Vagina (tissue), 2 donors: ENCODE measurements at regions not wholly inside any gene's neighbourhood (a gene's known extent, or its start where the extent isn't known, plus 50 kb on each side); places are given as distances from the start of the nearest gene placed in this dataset.

ENCODE experiments used
- DNase-seq, 2 donors: peaks; one replicate each; pipeline ENCODE4 v3.0.0-alpha.2; 2017; ENCODE audit errors: extremely low spot score in 2 of 2
- H3K27ac ChIP-seq: fragments of 200-600 bp; sonication (generic); one replicate; pipeline ENCODE4 v1.5.1; 2019
- H3K27me3 ChIP-seq: fragments of 200-600 bp; sonication (generic); one replicate; pipeline ENCODE4 v1.5.1; 2019
- H3K36me3 ChIP-seq, 2 donors: fragments of 200-600 bp; sonication (generic); one replicate each; pipeline ENCODE4 v1.5.1; 2017 to 2019
- H3K4me1 ChIP-seq: fragments of 200-600 bp; sonication (generic); one replicate; pipeline ENCODE4 v1.5.1; 2019
- H3K4me3 ChIP-seq, 2 donors: fragments of 200-600 bp; sonication (generic); 1 replicate in 1 of 2; 2 replicates in 1 of 2; pipeline ENCODE4 v1.5.1; 2016 to 2019
- H3K9me3 ChIP-seq: fragments of 200-600 bp; sonication (generic); one replicate; pipeline ENCODE4 v1.5.1; 2019
- CTCF ChIP-seq, 3 experiments: fragments of 450-650 bp in 2 of 3; fragments of 200-600 bp in 1 of 3; sonication (generic) in 1 of 3; IDR thresholded peaks; one replicate each; pipeline ENCODE4 v1.5.1; 2017 to 2019; ENCODE audit warnings: antibody characterized with exemption in 3 of 3, mild to moderate bottlenecking in 2 of 3, moderate library complexity in 2 of 3
- POLR2A ChIP-seq, 2 donors: fragments of 450-650 bp; IDR thresholded peaks; one replicate each; pipeline ENCODE4 v1.6.1; 2017; ENCODE audit warnings: antibody characterized with exemption in 2 of 2, mild to moderate bottlenecking in 2 of 2, moderate library complexity in 2 of 2
- POLR2AphosphoS5 ChIP-seq, 2 donors: sonication (generic); formaldehyde crosslinking; IDR thresholded peaks; one replicate each; pipeline ENCODE4 v1.9.0; 2017; ENCODE audit warnings: antibody characterized with exemption in 2 of 2, mild to moderate bottlenecking in 2 of 2, low read depth in 1 of 2; ENCODE audit not compliant: insufficient read depth in 1 of 2
- intact Hi-C: fragments of 100-400 bp; cut with DNase I; formaldehyde crosslinking; loops from one replicate; pipeline ENCODE4 v1.15.1; 2023

- Histone ChIP-seq H3K27me3 (no peaks in the 10 kb centered on the region), H3K4me3 (no peak overlapping the region), H3K9me3 (no peaks in the 10 kb centered on the region), H3K4me1 (no peaks in the 10 kb centered on the region), H3K27ac (no peak overlapping the region), H3K36me3 (no peaks in the 10 kb centered on the region)
- intact Hi-C loops, result no loop called here
- no peak for TF ChIP-seq POLR2AphosphoS5 (IDR thresholded peaks at IDR 0.05; ENCODE audit: insufficient read depth in 1 of 2, low read depth in 1 of 2)
- no peak for TF ChIP-seq CTCF (IDR thresholded peaks at IDR 0.05)
- TF ChIP-seq POLR2A (IDR thresholded peaks at IDR 0.05), result no peak
- no peak for DNase-seq
Observed at GRCh38 chr3:110485389-110485788, 586.2 kb upstream of the NECTIN3 start.

- H3K4me1 ChIP-seq, result no peaks in the 10 kb centered on the region
- H3K36me3 ChIP-seq, result no peaks in the 10 kb centered on the region
- no peak for DNase-seq
- no peaks in the 10 kb centered on the region for H3K9me3 ChIP-seq
- TF ChIP-seq POLR2AphosphoS5 (IDR thresholded peaks at IDR 0.05; ENCODE audit: insufficient read depth in 1 of 2, low read depth in 1 of 2) (no peak), CTCF (IDR thresholded peaks at IDR 0.05) (no peak), POLR2A (IDR thresholded peaks at IDR 0.05) (no peak)
- no peaks in the 10 kb centered on the region for H3K27me3 ChIP-seq
- no peak overlapping the region for H3K27ac ChIP-seq
- H3K4me3 ChIP-seq, result no peak overlapping the region
- intact Hi-C loops, result no loop called here
Observed at GRCh38 chr3:110487840-110488239, 583.8 kb upstream of the NECTIN3 start.

- DNase-seq, result no peak
- no peaks in the 10 kb centered on the region for H3K36me3 ChIP-seq
- no peaks in the 10 kb centered on the region for H3K9me3 ChIP-seq
- H3K27me3 ChIP-seq, result no peaks in the 10 kb centered on the region
- H3K4me1 ChIP-seq, result no peaks in the 10 kb centered on the region
- H3K27ac ChIP-seq, result no peak overlapping the region
- TF ChIP-seq POLR2AphosphoS5 (IDR thresholded peaks at IDR 0.05; ENCODE audit: insufficient read depth in 1 of 2, low read depth in 1 of 2), result no peak
- TF ChIP-seq POLR2A (IDR thresholded peaks at IDR 0.05), result no peak
- TF ChIP-seq CTCF (IDR thresholded peaks at IDR 0.05), result no peak
- H3K4me3 ChIP-seq, result no peak overlapping the region
- intact Hi-C loops, result no loop called here
Observed at GRCh38 chr3:110491413-110491812, 580.2 kb upstream of the NECTIN3 start.

- intact Hi-C loops, result no loop called here
- TF ChIP-seq POLR2A (IDR thresholded peaks at IDR 0.05), result no peak
- TF ChIP-seq POLR2AphosphoS5 (IDR thresholded peaks at IDR 0.05; ENCODE audit: insufficient read depth in 1 of 2, low read depth in 1 of 2), result no peak
- no peak for TF ChIP-seq CTCF (IDR thresholded peaks at IDR 0.05)
- H3K9me3 ChIP-seq, result no peaks in the 10 kb centered on the region
- no peak for DNase-seq
- H3K4me1 ChIP-seq, result no peaks in the 10 kb centered on the region
- no peaks in the 10 kb centered on the region for H3K36me3 ChIP-seq
- no peak overlapping the region for H3K4me3 ChIP-seq
- no peak overlapping the region for H3K27ac ChIP-seq
- no peaks in the 10 kb centered on the region for H3K27me3 ChIP-seq
Observed at GRCh38 chr3:110492876-110493275, 578.7 kb upstream of the NECTIN3 start.

- no peak for TF ChIP-seq POLR2A (IDR thresholded peaks at IDR 0.05)
- TF ChIP-seq POLR2AphosphoS5 (IDR thresholded peaks at IDR 0.05; ENCODE audit: insufficient read depth in 1 of 2, low read depth in 1 of 2), result no peak
- TF ChIP-seq CTCF (IDR thresholded peaks at IDR 0.05), result no peak
- Histone ChIP-seq H3K4me1 (no peaks in the 10 kb centered on the region), H3K4me3 (no peak overlapping the region), H3K27ac (no peak overlapping the region), H3K9me3 (no peaks in the 10 kb centered on the region), H3K27me3 (no peaks in the 10 kb centered on the region), H3K36me3 (no peaks in the 10 kb centered on the region)
- intact Hi-C loops, result no loop called here
- no peak for DNase-seq
Observed at GRCh38 chr3:110493438-110494092, 578.1 kb upstream of the NECTIN3 start.
